ENCODE measurements at regions not wholly inside any gene's neighbourhood (a gene's known extent, or its start where the extent isn't known, plus 50 kb on each side); places are given as distances from the start of the nearest gene placed in this dataset.

GRCh38 chr6:43843097-43843645 lies 73.2 kb downstream of the VEGFA start:
- no peak for DNase-seq (ENCODE audit: low read depth in 1 of 2, low spot score in 1 of 2)
- Histone ChIP-seq H3K27ac (replicated peaks) (no peak overlapping the region), H3K27me3 (ENCODE audit: insufficient read depth, poor library complexity, severe bottlenecking) (no peaks in the 10 kb centered on the region), H3K4me3 (replicated peaks; ENCODE audit: insufficient read depth, low read length) (no peak overlapping the region)
- TF ChIP-seq REST (IDR thresholded peaks at IDR 0.05; ENCODE audit: insufficient replicate concordance, low read depth) (no peak), CTCF (IDR thresholded peaks at IDR 0.05; ENCODE audit: insufficient read depth, low read length) (no peak), SPI1 (IDR thresholded peaks at IDR 0.05; ENCODE audit: borderline replicate concordance, low read depth) (no peak), POLR2AphosphoS5 (IDR thresholded peaks at IDR 0.05; ENCODE audit: low read depth) (no peak), GABPA (IDR thresholded peaks at IDR 0.05; ENCODE audit: low read depth) (no peak)

- TF ChIP-seq REST (IDR thresholded peaks at IDR 0.05; ENCODE audit: insufficient replicate concordance, low read depth) (no peak), POLR2AphosphoS5 (IDR thresholded peaks at IDR 0.05; ENCODE audit: low read depth) (no peak), CTCF (IDR thresholded peaks at IDR 0.05; ENCODE audit: insufficient read depth, low read length) (no peak), GABPA (IDR thresholded peaks at IDR 0.05; ENCODE audit: low read depth) (no peak), SPI1 (IDR thresholded peaks at IDR 0.05; ENCODE audit: borderline replicate concordance, low read depth) (no peak)
- H3K27me3 ChIP-seq (ENCODE audit: insufficient read depth, poor library complexity, severe bottlenecking): no peaks in the 10 kb centered on the region
- DNase-seq (ENCODE audit: low read depth in 1 of 2, low spot score in 1 of 2): no peak
- H3K4me3 ChIP-seq (replicated peaks; ENCODE audit: insufficient read depth, low read length): no peak overlapping the region
- no peak overlapping the region for H3K27ac ChIP-seq (replicated peaks)
These were observed 72.3 kb downstream of the VEGFA start for GRCh38 chr6:43842231-43842794.

GRCh38 chr6:43840490-43841218 lies 70.6 kb downstream of the VEGFA start:
- no peak overlapping the region for H3K27ac ChIP-seq (replicated peaks)
- TF ChIP-seq POLR2AphosphoS5 (IDR thresholded peaks at IDR 0.05; ENCODE audit: low read depth) (no peak), SPI1 (IDR thresholded peaks at IDR 0.05; ENCODE audit: borderline replicate concordance, low read depth) (no peak), REST (IDR thresholded peaks at IDR 0.05; ENCODE audit: insufficient replicate concordance, low read depth) (no peak), CTCF (IDR thresholded peaks at IDR 0.05; ENCODE audit: insufficient read depth, low read length) (no peak), GABPA (IDR thresholded peaks at IDR 0.05; ENCODE audit: low read depth) (no peak)
- no peak for DNase-seq (ENCODE audit: low read depth in 1 of 2, low spot score in 1 of 2)
- H3K4me3 ChIP-seq (replicated peaks; ENCODE audit: insufficient read depth, low read length): no peak overlapping the region
- H3K27me3 ChIP-seq (ENCODE audit: insufficient read depth, poor library complexity, severe bottlenecking): no peaks in the 10 kb centered on the region
